ENCODE measurements at regions not wholly inside any gene's neighbourhood (a gene's known extent, or its start where the extent isn't known, plus 50 kb on each side); places are given as distances from the start of the nearest gene placed in this dataset.

DNA sequence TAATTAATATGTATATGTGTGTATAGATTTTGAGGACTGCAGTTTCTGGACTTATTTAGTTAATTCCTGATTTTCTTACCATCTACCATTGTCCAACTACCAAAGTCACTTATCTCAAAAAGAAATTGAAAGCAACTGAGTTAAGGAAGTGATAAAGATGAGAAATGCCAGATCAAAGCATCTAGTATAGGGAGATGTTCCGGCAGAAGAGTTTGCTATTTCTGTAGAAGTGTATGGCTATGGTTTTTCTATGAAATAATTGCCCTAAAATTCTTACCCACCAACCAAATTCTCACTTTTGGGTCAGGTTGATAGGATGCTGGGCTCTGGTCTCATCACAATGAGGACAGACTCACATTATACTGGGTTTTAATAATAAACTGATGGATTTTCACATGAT is 64.0 kb upstream of the RAB11FIP2 start:
- H3K4me1 Mint-ChIP-seq = peaks cover 31% of the 10 kb centered on the region
- H3K9me3 Mint-ChIP-seq = no peaks in the 10 kb centered on the region
- H3K27me3 Mint-ChIP-seq = peaks cover 5% of the 10 kb centered on the region
- ChIA-PET CTCF (no interaction called here), POLR2A (no interaction called here)
- no peak overlapping the region for H3K4me3 Mint-ChIP-seq
- H3K36me3 Mint-ChIP-seq (ENCODE audit: low read depth) = no peaks in the 10 kb centered on the region
- no peak overlapping the region for H3K27ac Mint-ChIP-seq
- DNase-seq = no peak

DNA sequence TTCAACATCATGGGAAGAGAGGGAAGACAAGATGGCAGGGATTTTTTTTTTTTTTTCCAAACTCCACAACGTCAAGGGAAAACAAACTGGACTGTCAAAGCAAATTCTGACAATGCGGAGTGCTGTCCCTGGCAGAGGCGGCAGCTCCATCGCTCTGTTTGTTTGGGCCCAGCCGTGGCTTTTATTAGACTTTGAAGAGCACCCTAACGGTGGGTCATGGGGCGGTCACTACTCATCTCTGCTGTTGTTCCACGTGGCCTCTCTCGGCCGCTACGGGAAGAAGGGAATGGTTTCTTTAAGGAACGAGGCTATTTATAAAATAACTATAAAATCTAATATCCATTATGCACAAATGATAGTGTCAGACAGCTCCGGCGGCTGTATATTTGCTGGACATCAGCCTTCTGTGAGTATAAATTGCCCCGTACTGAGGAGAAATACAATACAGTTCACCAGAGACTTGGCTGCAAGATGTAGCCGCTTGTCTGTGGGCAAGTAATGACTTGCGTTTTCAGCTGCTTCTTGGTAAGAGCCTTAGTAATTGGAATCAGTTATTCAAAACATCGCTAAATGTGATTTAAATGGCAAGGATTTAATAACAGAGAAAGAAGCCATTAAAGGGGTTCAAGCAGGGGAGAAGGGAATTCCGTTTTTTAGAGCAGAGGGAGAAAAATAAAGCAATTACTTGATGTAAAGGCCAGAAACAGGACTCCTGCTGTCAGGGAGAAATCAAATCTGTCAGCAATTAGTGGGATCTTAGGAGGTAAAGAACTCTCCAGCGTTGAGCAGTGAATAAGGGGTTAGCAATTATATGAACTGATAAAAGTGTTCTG is 61.7 kb upstream of the RAB11FIP2 start:
- peaks cover 24% of the 10 kb centered on the region for H3K4me1 Mint-ChIP-seq
- no peaks in the 10 kb centered on the region for H3K36me3 Mint-ChIP-seq (ENCODE audit: low read depth)
- H3K27ac Mint-ChIP-seq = no peak overlapping the region
- ChIA-PET CTCF (no interaction called here), POLR2A (no interaction called here)
- no peak for DNase-seq
- H3K9me3 Mint-ChIP-seq = no peaks in the 10 kb centered on the region
- no peak overlapping the region for H3K4me3 Mint-ChIP-seq
- peaks cover 5% of the 10 kb centered on the region for H3K27me3 Mint-ChIP-seq

DNA sequence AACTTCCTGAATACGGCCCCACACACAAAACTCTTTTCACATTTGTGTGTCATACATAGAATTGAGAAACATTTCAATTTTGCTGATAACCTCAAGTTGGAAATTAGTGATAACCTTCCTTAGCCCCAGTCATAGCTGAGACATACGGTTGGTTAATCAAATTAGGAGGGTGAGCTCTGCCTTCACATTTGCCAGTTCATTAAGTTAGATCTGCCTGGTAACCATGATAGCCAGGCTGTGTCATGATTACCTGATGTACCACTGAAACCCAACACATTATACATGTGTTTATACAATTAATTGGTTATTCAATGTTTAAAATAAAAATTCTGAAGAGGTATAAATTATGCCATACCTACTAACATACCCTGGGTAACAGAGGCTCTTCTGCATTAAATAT is 60.8 kb upstream of the RAB11FIP2 start:
- Mint-ChIP-seq H3K9me3 (no peaks in the 10 kb centered on the region), H3K36me3 (ENCODE audit: low read depth) (no peaks in the 10 kb centered on the region), H3K4me1 (peaks cover 24% of the 10 kb centered on the region), H3K27me3 (peaks cover 9% of the 10 kb centered on the region), H3K27ac (no peak overlapping the region), H3K4me3 (no peak overlapping the region)
- DNase-seq = no peak
- CTCF ChIA-PET = no interaction called here
- POLR2A ChIA-PET = no interaction called here

DNA sequence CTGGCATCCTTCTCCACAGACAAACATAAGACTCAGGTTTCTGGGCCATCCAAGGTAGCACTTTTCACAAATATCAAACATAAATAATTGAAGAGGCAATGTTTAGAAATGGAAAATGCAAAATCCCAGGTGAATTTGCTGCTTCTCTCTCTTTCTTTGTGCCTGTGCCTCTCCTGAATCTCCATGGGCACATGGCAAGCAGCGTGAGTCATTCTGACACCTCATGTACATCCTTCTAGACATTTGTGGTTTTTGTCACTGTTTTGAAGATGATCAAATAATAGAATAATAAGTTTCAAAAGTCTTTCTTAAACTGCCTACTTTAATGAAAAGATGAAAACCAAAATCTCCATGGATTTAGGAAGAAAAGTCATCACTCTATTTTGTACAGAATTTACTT is 60.3 kb upstream of the RAB11FIP2 start:
- ChIA-PET POLR2A (no interaction called here), CTCF (interaction anchor here (0.6 to 1.1 kb wide), 2 partner anchors 100 to 247 kb away, joined by 3 to 4 read pairs; no protein-coding TSS in a partner anchor)
- no peak overlapping the region for H3K27ac Mint-ChIP-seq
- no peaks in the 10 kb centered on the region for H3K9me3 Mint-ChIP-seq
- H3K36me3 Mint-ChIP-seq (ENCODE audit: low read depth) = no peaks in the 10 kb centered on the region
- H3K4me3 Mint-ChIP-seq = no peak overlapping the region
- no peak for DNase-seq
- peaks cover 23% of the 10 kb centered on the region for H3K4me1 Mint-ChIP-seq
- H3K27me3 Mint-ChIP-seq = peaks cover 11% of the 10 kb centered on the region

DNA sequence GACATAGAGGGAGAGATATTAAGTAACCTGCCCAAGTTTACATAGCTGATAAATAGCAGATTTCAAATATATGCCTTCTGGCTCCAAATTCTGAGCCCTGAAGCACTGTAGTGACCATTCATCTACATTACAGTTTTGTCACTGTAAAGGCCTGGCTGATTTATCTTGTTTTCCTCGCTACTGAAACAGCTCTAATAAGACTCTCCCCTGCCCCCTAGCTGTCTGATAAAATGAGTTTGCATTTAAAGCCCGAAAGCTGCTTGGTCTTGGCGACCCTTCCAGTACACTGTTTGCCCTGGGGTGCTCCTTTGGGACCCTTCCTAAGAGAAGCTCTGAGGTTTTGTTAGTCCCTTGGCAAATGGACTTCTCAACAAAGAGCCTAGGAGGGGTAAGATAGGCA is 59.7 kb upstream of the RAB11FIP2 start:
- DNase-seq = no peak
- POLR2A ChIA-PET = no interaction called here
- CTCF ChIA-PET = interaction anchor here (0.6 to 1.1 kb wide), 4 partner anchors 13 to 246 kb away, joined by 3 to 4 read pairs (median 3); no protein-coding TSS in a partner anchor
- H3K4me1 Mint-ChIP-seq = peaks cover 19% of the 10 kb centered on the region
- peaks cover 13% of the 10 kb centered on the region for H3K27me3 Mint-ChIP-seq
- H3K27ac Mint-ChIP-seq = no peak overlapping the region
- H3K9me3 Mint-ChIP-seq = no peaks in the 10 kb centered on the region
- no peaks in the 10 kb centered on the region for H3K36me3 Mint-ChIP-seq (ENCODE audit: low read depth)
- no peak overlapping the region for H3K4me3 Mint-ChIP-seq

DNA sequence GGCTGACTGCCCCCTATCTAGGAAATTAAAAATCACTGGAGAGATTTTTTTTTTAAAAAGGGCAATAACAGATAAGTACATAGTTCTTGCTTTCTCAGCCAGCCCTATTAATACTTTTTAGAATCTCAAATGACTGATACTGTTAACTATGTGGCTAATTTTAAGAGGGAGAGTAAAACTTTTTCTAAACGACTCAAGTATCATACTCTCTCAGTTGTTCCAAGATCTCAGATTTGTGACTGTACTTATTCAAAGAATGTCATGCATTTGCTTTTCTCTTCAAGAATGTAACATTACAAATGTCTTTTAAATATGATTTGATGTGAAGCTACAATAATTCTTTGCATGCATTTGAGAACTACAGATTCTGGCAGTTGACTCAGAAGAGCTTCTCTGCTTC is 55.4 kb upstream of the RAB11FIP2 start:
- Mint-ChIP-seq H3K4me1 (peaks cover 7% of the 10 kb centered on the region), H3K9me3 (no peaks in the 10 kb centered on the region), H3K27me3 (peaks cover 18% of the 10 kb centered on the region), H3K4me3 (no peak overlapping the region), H3K36me3 (ENCODE audit: low read depth) (no peaks in the 10 kb centered on the region), H3K27ac (no peak overlapping the region)
- ChIA-PET POLR2A (no interaction called here), CTCF (no interaction called here)
- DNase-seq = no peak

DNA sequence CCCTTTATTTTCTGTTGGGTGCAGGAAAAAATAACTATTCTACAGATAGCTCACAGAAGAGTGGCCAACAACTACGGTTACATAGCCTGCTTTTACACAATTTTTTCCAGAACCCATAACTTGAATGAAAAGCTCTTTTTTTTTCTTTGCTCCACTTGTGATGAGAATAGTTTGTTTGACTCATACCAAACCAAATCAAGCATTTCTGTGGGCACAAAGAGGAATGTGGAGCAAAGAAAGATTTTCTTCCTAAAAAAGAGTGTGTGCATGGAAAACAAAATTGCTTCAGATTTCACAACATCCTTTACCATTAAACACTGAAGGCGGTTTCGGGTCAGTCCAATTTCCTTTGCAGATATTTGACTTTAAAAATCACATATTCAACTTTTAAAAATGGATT is 54.8 kb upstream of the RAB11FIP2 start:
- Mint-ChIP-seq H3K36me3 (ENCODE audit: low read depth) (no peaks in the 10 kb centered on the region), H3K4me3 (no peak overlapping the region), H3K9me3 (no peaks in the 10 kb centered on the region), H3K27ac (no peak overlapping the region), H3K27me3 (peaks cover 18% of the 10 kb centered on the region), H3K4me1 (peaks cover 4% of the 10 kb centered on the region)
- CTCF ChIA-PET = no interaction called here
- DNase-seq = no peak
- POLR2A ChIA-PET = no interaction called here
